ENCODE measurements at regions not wholly inside any gene's neighbourhood (a gene's known extent, or its start where the extent isn't known, plus 50 kb on each side); places are given as distances from the start of the nearest gene placed in this dataset.

GRCh38 chr21:28324690-28325089, 668.0 kb downstream of the LTN1 start:
- Mint-ChIP-seq H3K9me3 (peaks cover 14% of the 10 kb centered on the region), H3K27me3 (no peaks in the 10 kb centered on the region), H3K27ac (no peak overlapping the region), H3K36me3 (ENCODE audit: low read depth) (no peaks in the 10 kb centered on the region), H3K4me3 (no peak overlapping the region), H3K4me1 (no peaks in the 10 kb centered on the region)
- CTCF ChIA-PET = no interaction called here
- POLR2A ChIA-PET = no interaction called here
- ATAC-seq (ENCODE audit: low read depth) (no peak), DNase-seq (no peak)
- TF ChIP-seq CTCF (IDR thresholded peaks at IDR 0.05) = no peak
- intact Hi-C loops (cut with micrococcal nuclease) = no loop called here

GRCh38 chr21:28317177-28317950, 675.3 kb downstream of the LTN1 start:
- intact Hi-C loops (cut with micrococcal nuclease) = no loop called here
- Mint-ChIP-seq H3K4me1 (no peaks in the 10 kb centered on the region), H3K27ac (no peak overlapping the region), H3K4me3 (no peak overlapping the region), H3K36me3 (ENCODE audit: low read depth) (no peaks in the 10 kb centered on the region), H3K27me3 (no peaks in the 10 kb centered on the region), H3K9me3 (peaks cover 11% of the 10 kb centered on the region)
- DNase-seq = no peak
- no peak for TF ChIP-seq CTCF (IDR thresholded peaks at IDR 0.05)
- ChIA-PET POLR2A (no interaction called here), CTCF (no interaction called here)
- ATAC-seq (ENCODE audit: low read depth) = no peak

DNA sequence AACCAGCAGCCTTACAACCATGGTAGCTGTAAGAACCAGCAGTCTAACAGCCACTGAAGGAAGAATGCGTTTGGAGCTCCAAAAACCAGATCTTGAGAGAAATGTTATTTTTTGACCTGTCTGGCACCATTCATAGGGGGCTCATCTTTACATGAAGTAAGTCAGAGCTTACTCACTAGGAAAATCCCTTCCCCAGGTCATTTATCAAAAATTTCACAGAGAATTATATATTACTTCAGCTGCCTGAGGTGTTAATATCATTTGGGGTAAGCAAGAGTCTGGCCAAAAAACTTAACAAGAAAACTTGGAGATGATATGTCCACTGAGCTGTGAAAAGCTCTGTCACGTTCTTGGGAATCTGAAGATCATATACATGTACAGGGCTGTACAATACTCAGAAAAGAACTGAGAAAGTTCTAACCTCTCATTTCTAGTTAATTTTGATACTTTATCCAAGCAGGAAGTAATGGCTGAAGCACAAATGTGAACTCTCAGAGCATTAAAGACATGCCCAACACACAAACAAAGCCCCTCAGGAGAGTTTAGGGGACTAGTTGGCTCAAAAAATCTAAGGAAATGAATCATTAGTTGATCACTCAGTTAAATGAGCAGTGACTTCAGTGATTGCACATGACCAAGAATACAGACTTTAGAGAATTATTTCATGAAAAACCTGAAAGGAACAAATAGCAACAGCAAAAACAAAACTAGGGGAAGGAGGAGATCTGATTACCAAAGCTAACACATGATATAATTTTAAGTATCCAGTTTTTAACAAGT, 681.1 kb downstream of the LTN1 start:
- ChIA-PET POLR2A (no interaction called here), CTCF (no interaction called here)
- no peak overlapping the region for H3K4me3 Mint-ChIP-seq
- no peaks in the 10 kb centered on the region for H3K36me3 Mint-ChIP-seq (ENCODE audit: low read depth)
- intact Hi-C loops (cut with micrococcal nuclease) = no loop called here
- H3K27ac Mint-ChIP-seq = no peak overlapping the region
- peaks cover 8% of the 10 kb centered on the region for H3K9me3 Mint-ChIP-seq
- no peak for ATAC-seq (ENCODE audit: low read depth)
- TF ChIP-seq CTCF (IDR thresholded peaks at IDR 0.05) = no peak
- no peaks in the 10 kb centered on the region for H3K27me3 Mint-ChIP-seq
- DNase-seq = no peak
- no peaks in the 10 kb centered on the region for H3K4me1 Mint-ChIP-seq

- no peak overlapping the region for H3K4me3 Mint-ChIP-seq
- no peak overlapping the region for H3K27ac Mint-ChIP-seq
- intact Hi-C loops (cut with micrococcal nuclease) = no loop called here
- TF ChIP-seq CTCF (IDR thresholded peaks at IDR 0.05) = no peak
- ATAC-seq (ENCODE audit: low read depth) = no peak
- H3K27me3 Mint-ChIP-seq = no peaks in the 10 kb centered on the region
- peaks cover 8% of the 10 kb centered on the region for H3K9me3 Mint-ChIP-seq
- ChIA-PET CTCF (no interaction called here), POLR2A (no interaction called here)
- no peak for DNase-seq
- H3K36me3 Mint-ChIP-seq (ENCODE audit: low read depth) = no peaks in the 10 kb centered on the region
- no peaks in the 10 kb centered on the region for H3K4me1 Mint-ChIP-seq
Observed at GRCh38 chr21:28310711-28311110, 682.0 kb downstream of the LTN1 start.

DNA sequence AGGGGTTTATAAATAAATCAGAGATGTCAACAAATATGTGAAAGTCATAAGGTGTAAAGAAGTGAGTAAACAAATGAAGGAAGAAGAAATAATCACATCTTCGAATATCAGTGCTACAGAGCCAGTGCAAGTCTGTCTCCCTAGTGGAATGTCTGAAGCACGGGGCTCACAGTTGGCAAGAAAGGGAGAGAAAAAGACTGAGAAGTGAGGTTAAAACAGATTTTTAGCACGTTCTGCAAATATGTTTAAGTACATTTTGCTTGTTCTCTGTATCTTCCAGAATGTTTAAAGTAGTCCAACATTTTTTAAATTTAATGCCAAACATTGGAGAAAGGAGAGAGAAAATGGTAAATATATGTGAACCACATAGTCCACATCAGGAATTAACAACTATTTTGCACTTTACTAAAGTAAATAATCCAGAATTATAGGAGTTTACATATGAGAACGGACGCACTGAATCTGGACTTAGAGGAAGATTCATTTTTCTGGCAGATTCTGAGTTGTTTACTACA, 682.4 kb downstream of the LTN1 start:
- ATAC-seq (ENCODE audit: low read depth) = no peak
- H3K27me3 Mint-ChIP-seq = no peaks in the 10 kb centered on the region
- no peaks in the 10 kb centered on the region for H3K36me3 Mint-ChIP-seq (ENCODE audit: low read depth)
- H3K9me3 Mint-ChIP-seq = peaks cover 9% of the 10 kb centered on the region
- DNase-seq = no peak
- H3K4me3 Mint-ChIP-seq = no peak overlapping the region
- intact Hi-C loops (cut with micrococcal nuclease) = no loop called here
- H3K27ac Mint-ChIP-seq = no peak overlapping the region
- TF ChIP-seq CTCF (IDR thresholded peaks at IDR 0.05) = no peak
- POLR2A ChIA-PET = no interaction called here
- CTCF ChIA-PET = no interaction called here
- no peaks in the 10 kb centered on the region for H3K4me1 Mint-ChIP-seq

Measured in activated B cell treated with CpG ODN at 0.5 μM for 24 hours (primary cell).